ENCODE measurements at regions not wholly inside any gene's neighbourhood (a gene's known extent, or its start where the extent isn't known, plus 50 kb on each side); places are given as distances from the start of the nearest gene placed in this dataset.

DNA sequence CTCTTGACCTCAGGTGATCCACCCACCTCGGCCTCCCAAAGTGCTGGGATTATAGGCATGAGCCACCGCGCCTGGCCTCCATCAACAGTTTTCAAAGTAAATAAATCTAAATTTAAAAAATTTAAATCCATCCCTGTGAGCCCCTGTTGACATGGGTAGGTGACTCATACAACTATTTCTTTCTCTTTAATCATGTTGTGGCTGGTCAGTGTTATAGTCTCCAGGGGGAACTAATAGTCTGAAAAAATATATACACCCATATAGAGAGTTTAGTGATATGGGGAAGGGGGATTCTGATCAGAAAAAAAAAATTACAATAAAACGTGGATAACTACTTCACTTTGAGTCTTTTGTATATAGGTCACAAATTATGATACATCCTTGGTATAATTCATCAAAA, 159.2 kb downstream of the ZNF608 start:
- TF ChIP-seq CTCF (IDR thresholded peaks at IDR 0.05) (no peak), POLR2A (IDR thresholded peaks at IDR 0.05) (no peak)
